Epithelial cell of esophagus (primary cell): ENCODE measurements at regions not wholly inside any gene's neighbourhood (a gene's known extent, or its start where the extent isn't known, plus 50 kb on each side); places are given as distances from the start of the nearest gene placed in this dataset.

ENCODE experiments used
- DNase-seq: peaks from one replicate; pipeline ENCODE4 v3.0.0; 2010; ENCODE audit warnings: low read depth
- H3K4me3 ChIP-seq: 2 replicates; pipeline ENCODE4 v1.5.1; 2011; ENCODE audit warnings: mild to moderate bottlenecking, low read length, control low read depth
- CTCF ChIP-seq: IDR thresholded peaks from 2 replicates; pipeline ENCODE4 v1.5.1; 2011; ENCODE audit warnings: low read depth, mild to moderate bottlenecking, low read length, control low read depth, inconsistent platforms; ENCODE audit not compliant: insufficient read depth; ENCODE audit errors: missing control alignments

- DNase-seq, result no peak
- no peak overlapping the region for H3K4me3 ChIP-seq
- TF ChIP-seq CTCF, result no peak
These were observed 251.0 kb upstream of the PEX5L start for GRCh38 chr3:180287703-180288102.

- no peak overlapping the region for H3K4me3 ChIP-seq
- no peak for DNase-seq
- TF ChIP-seq CTCF, result no peak
These were observed 252.1 kb upstream of the PEX5L start for GRCh38 chr3:180288816-180289215.

GRCh38 chr3:180290300-180290699 is 253.6 kb upstream of the PEX5L start:
- no peak overlapping the region for H3K4me3 ChIP-seq
- no peak for TF ChIP-seq CTCF
- DNase-seq, result no peak

GRCh38 chr3:180294282-180295027 is 257.7 kb upstream of the PEX5L start:
- no peak for DNase-seq
- no peak overlapping the region for H3K4me3 ChIP-seq
- TF ChIP-seq CTCF, result no peak

GRCh38 chr3:180295811-180296210 is 259.1 kb upstream of the PEX5L start:
- TF ChIP-seq CTCF, result no peak

GRCh38 chr3:180296971-180297370 is 260.2 kb upstream of the PEX5L start:
- no peak for TF ChIP-seq CTCF
- DNase-seq, result no peak
- no peak overlapping the region for H3K4me3 ChIP-seq

More at GRCh38 chr3:180295811-180296210, 259.1 kb upstream of the PEX5L start:
- peak; percentile 73 for DNase-seq
- H3K4me3 ChIP-seq, result no peak overlapping the region

- no peak overlapping the region for H3K4me3 ChIP-seq
- DNase-seq, result no peak
- no peak for TF ChIP-seq CTCF
These were observed 269.4 kb upstream of the PEX5L start for GRCh38 chr3:180306155-180306554.
